Posterior vena cava (tissue), 2 donors: ENCODE measurements at regions not wholly inside any gene's neighbourhood (a gene's known extent, or its start where the extent isn't known, plus 50 kb on each side); places are given as distances from the start of the nearest gene placed in this dataset.

ENCODE experiments used
- DNase-seq: peaks from one replicate; pipeline ENCODE4 v3.0.0-alpha.2; 2020; ENCODE audit warnings: low spot score
- intact Hi-C, 2 donors: fragments of 100-400 bp; cut with DNase I; formaldehyde crosslinking; loops; one replicate each; pipeline versions ENCODE4 v1.14.1 to v1.14.2; 2022 to 2023
- donor health status: DM: yes; HTN: yes; CAD: no.
- donor health status: DM: yes; HTN: yes; CAD: no.

DNA sequence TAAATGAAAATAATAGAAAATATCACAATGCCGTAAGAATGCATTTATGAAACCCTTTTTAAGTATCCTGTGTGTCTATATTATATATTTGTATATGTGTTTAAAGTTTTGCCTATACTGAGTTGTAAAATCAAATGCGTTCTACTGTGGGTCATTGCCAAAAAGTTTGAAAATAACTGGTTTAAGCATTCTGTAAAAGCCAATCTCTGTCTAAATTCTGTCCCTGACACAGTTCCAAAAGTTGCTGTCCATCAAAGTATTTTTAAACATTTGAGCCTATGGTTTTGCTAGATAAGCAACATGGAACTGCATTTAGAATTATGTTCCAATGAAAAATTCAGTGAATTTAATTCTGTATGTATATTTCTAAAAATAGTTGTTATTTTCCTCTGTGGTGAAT, 1360.4 kb upstream of the CRIM1 start:
- no peak for DNase-seq
- intact Hi-C loops: no loop called here

DNA sequence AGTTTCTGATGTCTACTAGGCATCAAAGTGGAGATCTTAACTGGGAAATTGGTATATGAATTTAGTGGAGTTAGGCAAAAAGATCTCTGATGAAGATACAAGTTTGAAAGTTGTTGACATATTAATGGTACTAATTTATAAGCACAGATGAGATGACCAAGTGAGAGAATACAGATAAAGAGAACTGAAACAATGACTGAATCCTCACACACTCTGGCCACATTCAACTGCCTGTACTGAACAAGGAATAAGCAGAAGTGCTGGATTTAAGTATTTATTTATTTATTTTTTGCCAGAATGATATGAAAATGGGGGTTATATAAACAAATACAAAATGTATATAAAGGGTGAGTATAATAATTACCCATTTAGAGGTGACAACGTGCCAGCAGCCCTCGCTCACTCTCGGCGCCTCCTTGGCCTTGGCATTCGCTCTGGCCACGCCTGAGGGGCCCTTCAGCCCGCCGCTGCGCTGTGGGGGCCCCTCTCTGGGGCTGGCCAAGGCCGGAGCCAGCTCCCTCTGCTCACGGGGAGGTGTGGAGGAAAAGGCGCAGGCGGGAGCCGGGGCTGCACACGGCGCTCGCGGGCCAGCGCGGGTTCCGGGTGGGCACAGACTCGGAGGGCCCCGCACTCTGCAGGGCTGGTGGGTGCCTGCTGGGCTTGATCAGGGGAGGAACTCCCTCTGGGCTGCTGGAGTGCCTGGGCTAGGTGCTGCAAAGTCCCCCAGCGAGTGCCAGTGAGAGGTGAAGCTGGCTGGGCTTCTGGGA, 1363.9 kb upstream of the CRIM1 start:
- no peak for DNase-seq
- intact Hi-C loops: no loop called here

DNA sequence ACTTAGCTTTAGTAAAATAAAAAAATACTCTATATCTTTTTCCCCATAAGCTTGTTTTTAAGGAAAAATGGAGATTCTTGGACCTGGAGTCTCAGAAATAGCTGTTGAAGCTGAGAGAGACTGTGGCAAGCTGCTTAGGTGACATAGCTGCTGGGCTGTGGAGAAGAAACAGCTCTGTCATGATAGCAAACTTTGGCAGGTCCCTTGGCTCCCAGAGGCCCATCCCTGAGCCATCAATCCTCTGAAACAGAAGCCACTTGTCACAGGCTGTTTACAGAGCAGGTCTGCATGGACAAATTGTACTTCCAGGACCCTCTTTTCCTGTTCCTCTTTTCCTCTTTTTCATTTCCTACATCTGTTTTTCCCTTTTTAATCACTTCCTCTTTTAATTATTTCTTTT, 1370.1 kb upstream of the CRIM1 start:
- no peak for DNase-seq
- intact Hi-C loops: no loop called here

DNA sequence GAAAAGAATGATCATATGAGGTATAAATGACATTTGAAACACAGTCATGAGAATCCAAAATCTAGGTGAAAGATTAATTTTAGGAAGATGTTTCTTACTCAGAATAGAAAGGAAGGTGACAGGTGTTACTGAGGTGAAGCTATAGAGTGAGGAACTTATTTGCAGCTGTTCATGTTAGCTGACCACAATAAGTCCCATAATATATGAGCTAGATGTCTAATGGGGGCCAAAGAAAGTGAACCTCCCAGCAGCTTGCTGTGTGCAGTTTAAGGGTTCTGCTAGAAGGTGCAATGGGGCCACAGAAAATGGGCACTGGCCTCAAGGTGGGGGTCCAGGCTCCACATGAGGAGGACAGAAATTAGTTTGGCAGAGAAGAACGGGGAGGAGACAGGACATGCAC, 1374.9 kb upstream of the CRIM1 start:
- intact Hi-C loops: no loop called here

DNA sequence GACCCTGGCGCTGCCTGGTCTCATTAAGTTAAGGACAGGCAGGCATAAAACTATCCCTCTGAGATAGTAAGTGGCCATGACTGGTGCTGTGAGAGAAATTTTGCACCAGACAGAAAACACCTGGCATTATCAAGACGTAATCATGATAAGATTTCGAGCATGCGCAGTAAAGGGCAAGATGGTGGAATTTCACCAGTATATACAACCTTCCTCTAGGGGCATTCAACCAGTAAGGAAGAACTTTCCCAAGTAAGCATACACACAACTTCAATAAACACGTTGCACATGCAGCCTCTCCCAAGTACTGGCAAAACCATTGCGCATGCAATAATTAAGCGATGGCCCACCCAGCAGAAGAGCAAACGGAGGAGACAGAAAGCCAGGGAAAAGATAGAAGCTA, 1376.4 kb upstream of the CRIM1 start:
- DNase-seq: no peak
- intact Hi-C loops: no loop called here

More for the DNA sequence above, 1374.9 kb upstream of the CRIM1 start:
- no peak for DNase-seq

DNA sequence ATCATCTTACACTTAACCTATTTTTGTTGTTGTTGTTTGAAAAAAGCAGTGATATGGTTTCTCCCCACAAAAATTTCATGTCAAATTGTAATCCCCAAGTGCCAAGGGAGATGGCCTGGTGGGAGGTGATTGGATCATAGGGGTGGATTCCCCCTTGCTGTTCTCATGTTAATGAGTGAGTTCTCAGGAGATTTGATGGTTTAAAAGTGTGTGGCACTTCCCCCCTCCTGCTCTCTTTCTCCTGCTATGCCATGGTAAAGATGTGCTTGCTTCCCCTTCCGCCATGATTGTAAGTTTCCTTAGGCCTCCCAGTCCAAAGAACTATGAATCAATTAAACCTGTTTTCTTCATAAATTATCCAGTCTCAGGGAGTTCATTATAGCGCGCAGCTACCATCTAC, 1362.7 kb upstream of the FAM98A start:
- no peak for DNase-seq
- intact Hi-C loops: no loop called here

DNA sequence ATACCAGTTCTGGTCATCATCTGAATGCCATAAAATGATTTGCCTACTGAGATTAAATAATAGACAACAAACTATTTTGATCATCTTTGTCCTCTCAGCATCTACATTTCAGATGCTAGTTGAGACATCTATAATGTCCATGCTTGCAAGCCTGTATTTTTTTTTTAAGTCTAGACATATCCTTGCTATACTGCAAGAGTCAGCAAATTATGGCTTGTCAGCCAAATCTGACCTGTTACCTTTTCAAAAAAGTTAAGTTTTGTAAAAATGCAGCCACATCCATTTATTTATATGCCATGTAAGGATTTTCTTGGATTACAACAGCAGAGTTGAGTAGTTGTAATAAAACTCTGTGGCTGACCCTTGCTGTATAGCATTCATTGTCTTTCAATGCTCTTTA, 1355.7 kb upstream of the FAM98A start:
- no peak for DNase-seq
- intact Hi-C loops: no loop called here

DNA sequence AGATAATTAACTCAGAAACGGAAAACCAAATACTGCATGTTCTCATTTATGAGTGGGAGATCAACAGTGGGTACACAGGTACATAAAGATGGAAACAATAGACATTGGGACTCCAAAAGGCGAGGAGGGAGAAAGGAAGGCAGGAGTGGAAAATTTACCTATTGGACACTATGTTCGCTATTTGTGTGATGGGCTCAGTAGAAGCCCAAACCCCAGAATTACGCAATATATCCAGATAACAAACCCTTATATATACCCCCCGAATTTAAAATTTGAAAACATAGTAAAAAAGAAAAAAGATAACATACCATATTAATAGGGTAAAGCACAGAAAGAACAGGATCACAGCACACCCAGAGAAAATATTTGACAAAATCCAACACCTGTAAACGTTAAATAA, 1351.7 kb upstream of the FAM98A start:
- intact Hi-C loops: no loop called here
- DNase-seq: no peak

DNA sequence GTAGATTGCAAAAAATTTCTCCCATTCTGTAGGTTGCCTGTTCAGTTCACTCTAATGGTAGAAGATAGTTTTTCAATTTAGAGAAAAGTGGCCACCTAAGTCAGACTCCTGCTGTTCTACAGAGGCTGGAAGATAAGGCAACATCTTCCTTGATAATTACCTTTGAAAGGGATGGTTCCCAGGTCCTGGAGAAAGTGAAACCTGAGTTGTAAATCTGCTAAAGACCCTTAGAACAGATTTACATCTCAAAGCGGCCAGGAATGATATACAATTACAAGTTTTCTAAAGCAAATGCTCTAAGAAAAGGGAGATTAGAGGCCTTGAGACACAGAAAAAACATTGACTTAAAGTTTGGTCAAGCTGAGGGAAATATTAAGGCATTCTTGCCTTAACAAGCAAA, 1350.2 kb upstream of the FAM98A start:
- no peak for DNase-seq
- intact Hi-C loops: no loop called here

DNA sequence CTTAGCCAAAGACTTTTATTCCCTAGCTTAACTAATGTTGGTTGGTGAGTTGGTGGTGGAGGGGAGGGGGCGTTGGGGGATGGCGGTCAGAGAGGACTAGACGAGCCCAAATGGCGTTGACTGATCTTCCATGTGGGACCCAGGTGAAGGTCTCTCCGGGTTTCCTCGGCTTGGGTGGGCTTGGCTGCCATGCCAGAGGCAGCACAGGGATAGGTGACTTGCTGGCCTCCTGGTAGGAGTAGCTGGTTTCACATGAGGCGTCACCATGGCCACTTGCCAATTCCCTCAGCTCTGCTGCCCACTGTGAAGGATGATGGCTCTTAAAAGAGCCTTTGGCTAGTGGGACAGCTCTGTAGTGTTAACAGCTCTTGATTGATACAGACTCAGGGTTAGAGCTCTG, 1337.0 kb upstream of the FAM98A start:
- intact Hi-C loops: no loop called here
- DNase-seq: no peak

DNA sequence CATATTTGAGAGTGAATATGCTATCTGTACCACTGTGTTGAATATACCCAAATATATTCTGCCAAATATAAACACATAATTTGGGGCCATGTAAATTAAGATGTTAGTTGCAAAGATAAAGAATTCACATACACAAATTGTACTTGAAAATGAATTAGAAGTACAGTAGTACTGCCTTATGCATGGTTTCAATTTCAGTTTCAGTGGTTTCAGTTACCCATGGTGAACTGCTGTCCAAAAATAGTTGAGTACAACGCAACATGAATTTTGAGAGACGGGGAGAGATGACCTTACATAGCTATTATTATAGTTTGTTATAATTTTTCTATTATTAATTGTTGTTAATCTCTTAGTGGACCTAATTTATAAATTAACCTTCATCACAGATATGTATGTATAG, 1313.0 kb upstream of the FAM98A start:
- no peak for DNase-seq
- intact Hi-C loops: no loop called here

DNA sequence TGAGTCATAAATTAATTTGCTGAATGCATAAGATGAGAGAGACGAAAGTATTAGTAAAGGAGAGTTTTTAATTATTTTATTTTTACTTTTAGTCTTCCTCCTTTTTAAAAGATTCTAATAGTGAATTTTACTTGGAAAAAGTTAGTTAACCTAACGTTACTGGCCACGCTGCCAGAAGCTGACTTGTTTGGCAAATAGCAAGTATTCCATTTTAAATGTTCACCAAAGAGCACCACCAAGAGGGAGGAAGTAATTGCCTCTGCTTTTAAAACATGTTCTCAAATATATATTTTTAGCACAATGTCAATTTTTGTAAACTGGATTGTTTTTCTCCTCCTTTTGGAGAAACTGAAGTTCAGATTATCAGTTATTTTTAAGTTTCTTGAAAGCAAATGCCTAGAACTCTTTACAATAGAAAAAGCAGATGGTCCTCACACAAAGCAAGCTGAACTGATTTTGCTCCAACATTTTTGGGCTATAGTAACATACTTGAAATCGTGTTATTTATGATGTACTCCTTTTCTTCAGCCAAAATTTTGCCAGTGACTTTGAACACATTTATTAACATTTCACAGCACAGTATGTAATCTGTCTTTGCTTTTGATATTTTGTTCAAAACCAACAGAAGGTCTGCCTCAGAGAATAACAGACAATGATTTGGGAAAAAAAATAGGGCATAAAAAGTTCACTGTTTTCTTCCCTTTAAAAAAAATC, 1311.0 kb upstream of the FAM98A start:
- intact Hi-C loops: no loop called here

DNA sequence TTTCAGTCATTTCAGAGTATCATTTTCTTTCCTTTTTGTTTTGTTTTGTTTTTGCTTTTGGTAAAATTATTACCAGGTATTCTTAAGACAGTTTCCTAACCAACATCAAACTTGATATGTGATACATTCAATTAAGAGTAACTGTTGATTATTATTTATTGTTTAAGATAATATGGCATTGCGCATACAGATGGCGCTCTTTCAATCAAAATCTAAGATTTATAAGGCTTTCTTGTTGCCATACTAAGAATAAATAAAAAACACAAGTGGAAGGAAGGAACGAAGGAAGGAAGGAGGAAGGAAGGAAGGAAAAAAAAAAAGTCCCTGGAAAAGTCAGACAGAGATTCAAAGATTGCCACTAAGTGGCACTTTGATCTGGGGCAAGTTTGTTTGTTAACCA, 1308.7 kb upstream of the FAM98A start:
- no peak for DNase-seq
- intact Hi-C loops: no loop called here

More for the DNA sequence above, 1311.0 kb upstream of the FAM98A start:
- DNase-seq: no peak

DNA sequence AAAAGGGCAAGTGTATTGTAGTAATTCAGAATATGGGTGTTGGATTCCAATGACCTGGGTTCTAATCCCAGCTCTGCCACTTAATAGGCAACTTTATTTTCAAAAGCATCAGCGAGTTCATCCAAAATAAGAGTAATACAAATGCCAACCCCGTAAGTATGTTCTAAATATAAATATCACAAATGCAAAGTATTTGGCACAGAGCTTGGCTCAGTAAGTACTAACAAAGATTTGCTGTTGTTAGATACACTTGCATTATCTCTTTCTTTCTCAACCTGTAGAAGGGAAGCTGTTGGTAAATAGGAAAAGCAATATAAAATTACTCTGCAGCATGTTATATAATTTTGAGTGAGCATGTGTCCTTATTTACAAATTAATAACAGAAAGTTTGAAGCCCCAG, 1302.6 kb upstream of the FAM98A start:
- intact Hi-C loops: no loop called here
- no peak for DNase-seq

DNA sequence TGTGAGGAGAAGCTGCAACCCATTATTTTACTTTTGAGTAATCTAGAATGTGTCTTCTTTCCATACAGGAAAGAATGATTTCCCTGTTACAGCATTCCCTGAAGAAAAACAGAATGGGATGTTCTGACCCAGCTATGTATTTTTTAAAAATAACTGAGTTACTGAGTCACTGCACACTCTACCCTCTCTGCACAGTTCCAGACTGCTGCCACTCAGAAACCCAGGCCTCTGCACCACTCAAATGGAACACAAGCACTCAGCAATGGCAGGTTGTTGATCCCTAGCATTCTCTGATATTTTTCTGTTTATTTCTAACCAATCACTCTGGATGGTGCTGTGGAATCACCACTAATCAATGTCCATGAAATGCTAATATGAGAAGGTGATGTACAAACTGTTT, 1300.0 kb upstream of the FAM98A start:
- intact Hi-C loops: no loop called here

DNA sequence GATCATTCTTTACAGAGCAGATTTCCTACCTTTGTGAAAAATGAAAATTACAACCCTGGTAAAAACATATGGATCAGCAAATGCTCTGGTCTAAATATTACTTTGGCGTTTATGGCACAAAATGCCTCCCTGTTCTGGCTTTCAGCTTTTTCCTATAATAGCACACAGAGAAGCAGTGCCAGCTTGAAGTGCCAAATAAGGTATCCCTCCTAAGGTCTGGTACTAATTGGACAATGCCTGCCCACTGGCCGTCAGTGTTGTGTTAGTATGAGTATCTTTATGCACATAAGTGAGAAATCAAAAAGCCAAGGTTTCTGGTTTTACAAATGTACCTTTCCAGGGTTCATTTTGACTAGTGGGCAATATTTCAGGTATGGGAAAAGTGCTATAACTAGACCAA, 1293.7 kb upstream of the FAM98A start:
- intact Hi-C loops: no loop called here
- DNase-seq: no peak

More for the DNA sequence above, 1300.0 kb upstream of the FAM98A start:
- no peak for DNase-seq

DNA sequence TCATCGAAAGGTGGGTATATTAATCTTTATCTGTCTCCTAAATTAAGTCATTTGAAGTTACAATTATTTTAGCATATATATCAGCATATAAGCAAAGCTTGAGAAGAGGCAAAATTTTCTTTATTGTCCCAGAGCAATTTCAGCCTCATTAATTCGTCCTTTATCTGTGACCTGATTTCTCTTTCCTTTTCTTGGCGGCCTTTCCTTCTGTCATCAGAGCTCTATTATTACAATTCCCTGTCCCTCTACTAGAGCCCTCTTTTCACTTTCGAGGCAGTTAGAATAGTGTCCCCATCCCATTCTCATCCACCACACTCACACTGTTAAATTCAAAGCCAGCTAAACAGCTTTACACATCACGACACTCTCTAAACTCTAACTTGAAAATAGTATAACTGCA, 1293.2 kb upstream of the FAM98A start:
- intact Hi-C loops: no loop called here

DNA sequence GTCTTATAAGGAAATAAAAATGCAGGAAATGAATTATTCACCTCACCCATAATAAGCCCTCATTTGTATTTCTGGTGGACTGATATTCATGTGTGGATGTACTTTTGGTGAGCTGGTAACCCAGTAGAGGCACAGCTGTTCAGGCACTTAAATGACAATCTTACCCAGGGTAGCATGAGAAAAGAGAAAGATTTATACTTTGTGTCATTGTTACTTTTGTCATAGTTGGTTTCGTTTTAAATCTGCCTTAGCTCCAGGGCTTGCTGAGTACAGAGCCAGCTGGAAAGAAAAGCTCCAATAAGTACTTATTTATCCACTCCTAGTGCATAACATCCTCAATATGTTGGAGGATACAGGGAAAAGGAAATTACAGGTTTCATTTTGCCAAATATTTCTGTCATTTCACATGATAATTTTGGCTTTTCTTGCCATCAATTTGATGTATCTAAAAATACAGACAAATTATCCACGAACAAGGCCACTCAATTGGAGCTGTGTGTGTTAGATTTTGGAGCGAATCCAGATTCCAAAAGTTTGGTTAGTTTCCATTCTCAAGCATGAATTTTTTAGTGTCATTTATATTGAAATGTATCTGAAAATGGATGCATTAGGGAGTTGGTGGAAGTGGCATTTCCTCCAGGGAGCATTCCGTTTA, 1276.1 kb upstream of the FAM98A start:
- intact Hi-C loops: no loop called here
- DNase-seq: no peak

More for the DNA sequence above, 1293.2 kb upstream of the FAM98A start:
- DNase-seq: no peak

DNA sequence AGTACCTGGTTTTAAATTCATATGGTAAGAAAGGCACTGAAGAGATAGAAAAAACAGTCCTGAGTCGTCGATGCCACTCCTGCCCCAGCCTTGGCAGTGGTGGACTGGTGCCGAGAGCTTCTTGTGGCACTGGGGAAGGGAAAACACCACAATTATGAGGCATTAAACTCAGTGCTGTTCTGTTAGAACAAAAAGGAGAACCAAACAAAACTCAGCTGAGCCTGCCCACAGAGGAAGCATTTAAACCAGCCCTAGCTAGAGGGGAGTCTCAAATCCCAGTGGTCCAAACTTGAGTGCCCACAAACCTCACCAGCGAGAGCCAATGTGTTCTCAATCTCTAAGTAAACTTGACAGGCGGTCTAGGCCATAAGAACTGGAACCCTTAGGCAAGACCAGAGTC, 1254.5 kb upstream of the FAM98A start:
- DNase-seq: no peak
- intact Hi-C loops: no loop called here

DNA sequence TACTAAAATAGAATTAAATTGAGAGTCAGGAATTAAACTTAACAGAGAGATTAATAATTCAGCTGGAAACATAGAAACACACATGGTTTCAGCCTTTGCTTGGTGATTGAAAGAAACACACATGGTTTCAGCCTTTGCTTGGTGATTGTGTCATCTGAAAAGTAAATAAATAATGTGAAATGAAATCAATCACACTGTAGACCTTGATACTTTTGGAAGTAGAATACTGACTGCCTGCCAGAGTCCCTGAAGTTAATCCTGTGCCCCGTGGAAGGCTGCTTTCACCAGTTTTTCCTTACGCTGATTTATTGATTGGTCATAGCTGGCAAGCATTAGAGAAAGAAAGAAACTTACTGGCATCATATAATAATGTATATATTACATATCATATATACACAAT, 1252.7 kb upstream of the FAM98A start:
- no peak for DNase-seq
- intact Hi-C loops: loop anchor here in 1 of 2 donors (1.0 kb wide), 1 partner anchor 13 kb away; no protein-coding TSS in a partner anchor

DNA sequence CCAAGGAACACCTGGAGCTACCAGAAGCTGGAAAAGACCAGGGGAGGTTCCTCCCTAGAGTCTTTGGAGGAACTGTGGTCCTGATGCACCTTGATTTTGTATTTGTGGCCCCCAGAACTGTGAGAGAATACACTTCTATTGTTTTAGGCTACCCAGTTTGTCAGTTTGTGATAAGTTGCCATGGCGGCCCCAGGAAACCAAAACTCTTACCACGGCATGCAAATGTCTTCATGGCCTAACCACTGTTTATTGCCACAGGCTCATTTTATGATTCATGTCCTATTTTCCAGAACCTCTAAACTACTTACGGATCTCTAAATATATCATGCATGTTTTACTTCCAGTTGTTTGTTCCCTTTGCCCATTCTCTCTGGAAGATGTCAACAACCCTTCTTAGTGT, 1250.7 kb upstream of the FAM98A start:
- intact Hi-C loops: no loop called here
- no peak for DNase-seq
